ENCODE measurements at regions not wholly inside any gene's neighbourhood (a gene's known extent, or its start where the extent isn't known, plus 50 kb on each side); places are given as distances from the start of the nearest gene placed in this dataset.

DNA sequence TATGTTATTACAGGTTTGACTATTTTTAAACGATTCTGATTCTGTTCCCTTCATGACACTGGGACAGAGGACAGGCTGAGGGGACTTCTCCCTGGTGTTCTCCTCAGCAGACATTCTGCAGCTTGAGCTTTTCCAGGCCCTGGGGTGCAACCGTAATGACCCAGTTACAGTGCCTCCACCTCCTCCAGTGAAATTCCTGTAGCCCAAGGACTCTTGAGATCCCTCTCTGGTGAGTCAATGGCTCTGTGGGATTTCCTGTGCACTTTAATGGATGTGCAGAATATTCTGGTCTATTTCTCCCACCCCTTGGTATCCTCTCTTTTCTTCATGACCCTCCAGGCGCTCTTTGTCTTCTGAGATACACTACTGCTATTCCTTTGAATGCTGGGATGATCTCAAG is 319.3 kb downstream of the INHBA start:
- TF ChIP-seq ZFP3 (CRISPR knock-in tag; IDR thresholded peaks at IDR 0.05): no peak
- no peak for TF ChIP-seq SNAI2 (CRISPR knock-in tag; IDR thresholded peaks at IDR 0.05)
- TF ChIP-seq TOX (CRISPR knock-in tag; IDR thresholded peaks at IDR 0.05; ENCODE audit: borderline replicate concordance): no peak
- TF ChIP-seq, protein P1, sequence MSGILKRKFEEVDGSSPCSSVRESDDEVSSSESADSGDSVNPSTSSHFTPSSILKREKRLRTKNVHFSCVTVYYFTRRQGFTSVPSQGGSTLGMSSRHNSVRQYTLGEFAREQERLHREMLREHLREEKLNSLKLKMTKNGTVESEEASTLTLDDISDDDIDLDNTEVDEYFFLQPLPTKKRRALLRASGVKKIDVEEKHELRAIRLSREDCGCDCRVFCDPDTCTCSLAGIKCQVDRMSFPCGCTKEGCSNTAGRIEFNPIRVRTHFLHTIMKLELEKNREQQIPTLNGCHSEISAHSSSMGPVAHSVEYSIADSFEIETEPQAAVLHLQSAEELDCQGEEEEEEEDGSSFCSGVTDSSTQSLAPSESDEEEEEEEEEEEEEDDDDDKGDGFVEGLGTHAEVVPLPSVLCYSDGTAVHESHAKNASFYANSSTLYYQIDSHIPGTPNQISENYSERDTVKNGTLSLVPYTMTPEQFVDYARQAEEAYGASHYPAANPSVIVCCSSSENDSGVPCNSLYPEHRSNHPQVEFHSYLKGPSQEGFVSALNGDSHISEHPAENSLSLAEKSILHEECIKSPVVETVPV (CRISPR knock-in tag; IDR thresholded peaks at IDR 0.05): no peak
- no peak for TF ChIP-seq PPARA (CRISPR knock-in tag; IDR thresholded peaks at IDR 0.05; ENCODE audit: borderline replicate concordance)
- TF ChIP-seq PATZ1 (CRISPR knock-in tag; IDR thresholded peaks at IDR 0.05; ENCODE audit: borderline replicate concordance): no peak
- TF ChIP-seq ARNTL (CRISPR knock-in tag; IDR thresholded peaks at IDR 0.05; ENCODE audit: borderline replicate concordance, low read depth): no peak
- TF ChIP-seq RARB (CRISPR knock-in tag; IDR thresholded peaks at IDR 0.05): no peak

All from SK-N-SH treated with all-trans-retinoic acid at 6 μM for 48 hours (cell line).